Common myeloid progenitor, CD34-positive (primary cell): ENCODE measurements at regions not wholly inside any gene's neighbourhood (a gene's known extent, or its start where the extent isn't known, plus 50 kb on each side); places are given as distances from the start of the nearest gene placed in this dataset.
"Not testable (repeated sequence)": the region's sequence is repeated elsewhere in the genome, so short reads cannot be mapped to it uniquely, and the experiment has no call there.

Experiments
- CTCF ChIA-PET: fragments of 350-600 bp; sonication (Branson Sonifier 250); formaldehyde crosslinking; loops from one replicate; lab custom pipeline; 2021; ENCODE audit warnings: antibody characterized with exemption; lab: Charles Lee
- POLR2A ChIA-PET: fragments of 350-600 bp; sonication (Branson Sonifier 250); formaldehyde crosslinking; loops from one replicate; lab custom pipeline; 2021; ENCODE audit warnings: antibody characterized with exemption; lab: Charles Lee
- DNase-seq, 3 donors: peaks; one replicate each; pipeline versions ENCODE4 v3.0.0 to v3.0.0-alpha.2; 2013
- H3K27ac ChIP-seq, 2 experiments: 1 replicate in 1 of 2; 2 replicates in 1 of 2; pipeline ENCODE4 v1.7.0; 2013; ENCODE audit warnings: inconsistent platforms in 2 of 2, low read length in 2 of 2, mild to moderate bottlenecking in 2 of 2, low read depth in 1 of 2, moderate library complexity in 1 of 2; ENCODE audit not compliant: severe bottlenecking in 2 of 2, insufficient read depth in 1 of 2, poor library complexity in 1 of 2
- H3K27me3 ChIP-seq, 5 experiments: replicated peaks in 2 of 5; 1 replicate in 3 of 5; 2 replicates in 2 of 5; pipeline versions ENCODE4 v1.6.1 to v1.7.0; 2013; ENCODE audit warnings: low read length in 4 of 5, mild to moderate bottlenecking in 2 of 5, moderate library complexity in 2 of 5, inconsistent platforms in 1 of 5; ENCODE audit not compliant: insufficient read depth in 5 of 5, control insufficient read depth in 4 of 5
- H3K36me3 ChIP-seq, 4 experiments: 1 replicate in 2 of 4; 2 replicates in 2 of 4; pipeline versions ENCODE4 v1.6.1 to v1.7.0; 2013; ENCODE audit warnings: low read length in 3 of 4, control low read depth in 1 of 4, mild to moderate bottlenecking in 1 of 4; ENCODE audit not compliant: control insufficient read depth in 4 of 4, insufficient read depth in 4 of 4
- H3K4me1 ChIP-seq, 4 experiments: 1 replicate in 3 of 4; 2 replicates in 1 of 4; pipeline versions ENCODE4 v1.6.1 to v1.7.1; 2013; ENCODE audit warnings: low read length in 3 of 4, mild to moderate bottlenecking in 3 of 4, control low read depth in 1 of 4, inconsistent platforms in 1 of 4, moderate library complexity in 1 of 4; ENCODE audit not compliant: control insufficient read depth in 4 of 4, insufficient read depth in 4 of 4; ENCODE audit errors: control extremely low read depth in 1 of 4
- H3K4me3 ChIP-seq, 7 experiments: 1 replicate in 4 of 7; 2 replicates in 3 of 7; pipeline versions ENCODE4 v1.5.1 to v1.7.0; 2013; ENCODE audit warnings: mild to moderate bottlenecking in 7 of 7, low read length in 6 of 7, moderate library complexity in 6 of 7, inconsistent platforms in 2 of 7, low read depth in 2 of 7, control low read depth in 1 of 7; ENCODE audit not compliant: insufficient read depth in 4 of 7, control insufficient read depth in 1 of 7; ENCODE audit errors: extremely low read depth in 1 of 7
- H3K9me3 ChIP-seq, 5 experiments: 1 replicate in 4 of 5; 2 replicates in 1 of 5; pipeline versions ENCODE4 v1.6.1 to v1.7.1; 2013; ENCODE audit warnings: low read length in 4 of 5, mild to moderate bottlenecking in 2 of 5, inconsistent platforms in 1 of 5, low read depth in 1 of 5, moderate library complexity in 1 of 5; ENCODE audit not compliant: control insufficient read depth in 4 of 5, insufficient read depth in 2 of 5; ENCODE audit errors: control extremely low read depth in 1 of 5
- WGBS: methylation state at CpG from one replicate; pipeline ENCODE4 v1.1.5; 2013; ENCODE audit not compliant: insufficient coverage; 5-methylcytosine and 5-hydroxymethylcytosine counted together

GRCh38 chr1:121010141-121010540 lies 120.6 kb downstream of the PPIAL4A start:
- H3K27me3 ChIP-seq = peaks cover 0 to 10% (median 0%) of the 10 kb centered on the region in 5 experiments
- H3K27ac ChIP-seq, CTCF ChIA-PET, DNase-seq, H3K4me3 ChIP-seq, H3K4me1 ChIP-seq, H3K36me3 ChIP-seq, POLR2A ChIA-PET, H3K9me3 ChIP-seq: not testable (repeated sequence)
- WGBS = no CpG with 5 or more reads among the region's 22 CpGs

GRCh38 chr1:121013181-121013580 lies 123.6 kb downstream of the PPIAL4A start:
- H3K27ac ChIP-seq, CTCF ChIA-PET: not testable (repeated sequence)
- WGBS = no CpG with 5 or more reads among the region's 1 CpG

GRCh38 chr1:121016182-121017028 lies 126.8 kb downstream of the PPIAL4A start:
- POLR2A ChIA-PET, H3K27me3 ChIP-seq: not testable (repeated sequence)

More at GRCh38 chr1:121013181-121013580, 123.6 kb downstream of the PPIAL4A start:
- H3K9me3 ChIP-seq, H3K4me3 ChIP-seq, H3K4me1 ChIP-seq, POLR2A ChIA-PET, H3K27me3 ChIP-seq, H3K36me3 ChIP-seq: not testable (repeated sequence)
- peak in 2 of 3 donors; percentile 18 to 25 for DNase-seq

GRCh38 chr1:121019715-121020349 lies 130.3 kb downstream of the PPIAL4A start:
- POLR2A ChIA-PET, H3K9me3 ChIP-seq, H3K27me3 ChIP-seq, DNase-seq, H3K36me3 ChIP-seq, CTCF ChIA-PET, H3K4me1 ChIP-seq, H3K27ac ChIP-seq: not testable (repeated sequence)
- no CpG with 5 or more reads among the region's 17 CpGs for WGBS
- peak overlapping the region in 1 of 7 experiments; percentile 45 for H3K4me3 ChIP-seq

More at GRCh38 chr1:121016182-121017028, 126.8 kb downstream of the PPIAL4A start:
- H3K27ac ChIP-seq, H3K36me3 ChIP-seq, CTCF ChIA-PET, H3K9me3 ChIP-seq, H3K4me3 ChIP-seq, H3K4me1 ChIP-seq: not testable (repeated sequence)
- DNase-seq = peak; percentile 58 to 80 (median 75)
- 16% methylated on average over 8 of the region's 32 CpGs for WGBS

- H3K27me3 ChIP-seq, H3K36me3 ChIP-seq, H3K4me1 ChIP-seq, CTCF ChIA-PET, POLR2A ChIA-PET, H3K9me3 ChIP-seq, H3K27ac ChIP-seq: not testable (repeated sequence)
- H3K4me3 ChIP-seq = peak overlapping the region in 1 of 7 experiments; percentile 23
- DNase-seq = peak; percentile 58 to 74 (median 72)
- WGBS = 20% methylated on average over 3 of the region's 37 CpGs
Observed at GRCh38 chr1:121020350-121021236, 131.0 kb downstream of the PPIAL4A start.

GRCh38 chr1:121021716-121022115 lies 132.1 kb downstream of the PPIAL4A start:
- H3K27me3 ChIP-seq, CTCF ChIA-PET, H3K36me3 ChIP-seq, DNase-seq, H3K4me3 ChIP-seq, H3K27ac ChIP-seq, H3K4me1 ChIP-seq, POLR2A ChIA-PET, H3K9me3 ChIP-seq: not testable (repeated sequence)
- WGBS = no CpG with 5 or more reads among the region's 6 CpGs
